ENCODE measurements at regions not wholly inside any gene's neighbourhood (a gene's known extent, or its start where the extent isn't known, plus 50 kb on each side); places are given as distances from the start of the nearest gene placed in this dataset.

GRCh38 chr9:96172797-96173196 lies 129.2 kb downstream of the HSD17B3 start:
- TF ChIP-seq CTCF (IDR thresholded peaks at IDR 0.05), result no peak
- TF ChIP-seq USF2 (IDR thresholded peaks at IDR 0.05), result no peak
- no peak for TF ChIP-seq POLR2A (IDR thresholded peaks at IDR 0.05; ENCODE audit: low read length)
- no peak for TF ChIP-seq MAX (IDR thresholded peaks at IDR 0.05)
- TF ChIP-seq PBX3 (IDR thresholded peaks at IDR 0.05), result no peak
- TF ChIP-seq RARB (CRISPR knock-in tag; IDR thresholded peaks at IDR 0.05), result no peak
- no peak for TF ChIP-seq JUN (IDR thresholded peaks at IDR 0.05)
- no peak for TF ChIP-seq CBX8 (IDR thresholded peaks at IDR 0.05)
